Stimulated activated CD4-positive, alpha-beta T cell treated with anti-CD3 and anti-CD28 coated beads, Interleukin-12 subunit alpha, Interleukin-12 subunit beta, amount 100 ng/mL, for 4 hours (primary cell): ENCODE measurements at regions not wholly inside any gene's neighbourhood (a gene's known extent, or its start where the extent isn't known, plus 50 kb on each side); places are given as distances from the start of the nearest gene placed in this dataset.

Experiments used
- DNase-seq: peaks from one replicate; pipeline ENCODE4 v3.0.0-alpha.2; 2020

DNA sequence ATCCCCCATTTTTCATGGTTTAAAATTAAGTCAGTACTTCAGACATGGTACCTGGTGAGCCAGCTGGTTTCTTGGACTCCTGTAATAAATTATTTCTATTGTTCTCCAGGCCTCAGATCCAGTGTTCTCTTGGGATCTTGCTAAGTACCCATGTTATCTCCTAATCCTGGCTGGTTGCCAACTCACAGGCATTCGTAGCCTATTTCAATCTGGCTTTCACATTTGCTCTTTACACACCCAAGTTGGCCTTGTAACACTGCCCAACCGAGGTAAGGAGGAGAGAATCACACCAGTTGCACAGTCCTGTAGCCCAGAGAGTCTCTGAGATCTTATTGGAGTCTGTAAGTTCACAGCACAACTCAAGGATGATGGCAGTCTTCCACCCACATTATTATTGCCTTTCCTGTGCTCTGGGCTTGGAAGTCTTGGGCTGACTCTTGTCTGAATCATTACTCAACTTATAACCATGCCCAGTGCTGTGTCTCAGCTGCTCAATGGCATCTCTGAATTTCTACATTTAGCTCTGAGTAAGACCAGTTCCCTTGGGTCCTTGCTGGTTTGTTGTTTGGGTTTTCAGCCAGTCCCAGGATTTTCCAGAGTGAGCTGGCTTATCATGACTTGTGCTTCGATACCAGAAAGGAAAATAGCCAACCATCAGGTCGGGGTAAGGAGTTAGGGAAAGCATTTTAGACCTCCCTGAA, 76.6 kb upstream of the KLF12 start:
- no peak for DNase-seq

- DNase-seq, result no peak
Measured at GRCh38 chr13:74206855-74207254, 72.7 kb upstream of the KLF12 start.

- DNase-seq, result no peak
Measured at GRCh38 chr13:74206061-74206561, 71.9 kb upstream of the KLF12 start.

DNA sequence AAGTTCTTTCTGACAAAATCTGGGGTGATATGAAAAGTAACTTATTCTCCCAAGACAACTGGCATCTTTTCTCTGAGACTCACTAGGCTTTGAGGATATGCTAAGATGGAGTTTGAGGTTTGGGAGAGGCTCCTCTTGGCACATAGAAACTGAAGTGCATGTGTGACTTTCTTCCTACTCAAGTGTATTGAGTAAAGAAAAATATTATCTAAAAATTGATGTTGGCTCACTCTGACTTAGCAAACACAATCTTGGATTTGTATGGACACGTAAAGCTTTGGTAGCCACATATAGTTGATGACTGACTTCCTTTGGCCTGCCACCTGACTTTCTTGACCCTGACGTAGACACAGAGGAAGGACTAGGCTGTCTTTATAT, 71.1 kb upstream of the KLF12 start:
- DNase-seq, result no peak

DNA sequence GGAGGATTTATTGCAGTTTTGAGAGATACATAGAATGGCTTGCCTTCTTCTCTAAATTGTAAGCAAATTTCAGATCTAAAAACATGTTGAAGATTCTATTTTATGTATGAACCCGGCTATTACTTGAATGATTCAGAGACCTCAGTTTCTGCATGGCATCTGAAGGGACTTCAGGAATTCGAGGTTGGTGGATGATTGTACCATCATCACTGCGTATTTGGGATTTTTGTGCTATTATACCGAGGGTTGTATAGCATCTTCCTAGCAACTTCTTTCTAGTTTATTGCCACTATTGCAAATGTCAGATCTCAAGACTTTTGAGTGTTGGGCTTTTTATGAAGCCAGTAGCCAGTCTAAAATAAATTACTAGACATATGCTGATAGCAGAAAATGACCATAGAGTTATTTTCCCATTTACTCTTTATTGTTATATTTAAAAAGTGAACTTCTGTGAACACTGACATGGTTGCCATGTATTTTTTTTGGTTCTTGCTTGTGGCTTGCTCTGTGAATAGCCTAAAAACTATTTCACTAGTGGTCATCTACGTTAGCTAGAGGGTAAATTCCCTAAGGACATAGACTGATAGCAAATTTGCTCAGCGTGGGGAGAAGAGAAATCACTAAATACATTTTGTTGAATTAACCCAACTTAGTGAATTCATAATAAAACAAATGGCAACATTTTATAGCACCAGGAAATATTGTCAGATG, 70.6 kb upstream of the KLF12 start:
- DNase-seq, result no peak

- no peak for DNase-seq
Measured at GRCh38 chr13:74203576-74203975, 69.4 kb upstream of the KLF12 start.

GRCh38 chr13:74202129-74202813, 68.1 kb upstream of the KLF12 start:
- no peak for DNase-seq

GRCh38 chr13:74201530-74201929, 67.3 kb upstream of the KLF12 start:
- no peak for DNase-seq

DNA sequence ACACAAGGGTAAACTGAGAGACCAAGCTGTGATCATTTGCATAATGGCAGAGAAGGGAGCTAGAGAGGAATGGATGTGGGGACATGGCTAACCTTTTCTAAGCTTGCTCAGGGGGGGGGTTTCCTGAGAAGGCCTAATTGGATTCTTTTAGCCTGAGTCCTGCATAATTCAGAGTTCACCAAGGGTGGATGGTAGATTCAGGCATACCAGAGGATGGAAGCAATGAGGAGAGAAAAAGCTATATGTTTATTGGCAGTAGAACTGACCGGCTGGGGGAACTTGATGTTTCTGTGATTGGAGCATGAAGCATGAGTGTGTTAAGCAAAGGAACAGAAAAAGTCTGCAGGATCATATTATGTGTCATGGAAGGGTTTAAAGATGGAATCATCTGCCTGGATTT, 65.9 kb upstream of the KLF12 start:
- DNase-seq, result no peak

GRCh38 chr13:74197677-74198429, 63.6 kb upstream of the KLF12 start:
- DNase-seq, result no peak

DNA sequence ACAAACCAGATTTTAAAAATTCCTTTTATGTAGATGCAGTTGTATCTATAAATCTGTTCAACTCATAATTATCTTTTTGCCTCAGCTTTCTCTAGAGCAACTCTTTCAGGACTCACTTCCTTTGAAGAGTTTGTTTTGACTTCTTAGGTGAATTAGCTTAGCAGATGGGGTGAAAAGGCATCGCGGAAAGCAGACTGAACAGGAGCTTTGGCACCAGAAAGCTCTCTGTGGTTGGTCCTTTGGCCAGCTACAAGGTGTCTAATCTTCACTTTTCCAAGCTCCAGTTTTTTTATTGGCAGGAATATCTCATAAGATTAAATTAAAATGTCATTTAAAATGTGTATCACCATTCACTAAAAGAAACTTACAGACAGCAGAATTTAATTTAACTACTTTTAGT, 60.6 kb upstream of the KLF12 start:
- DNase-seq, result no peak

DNA sequence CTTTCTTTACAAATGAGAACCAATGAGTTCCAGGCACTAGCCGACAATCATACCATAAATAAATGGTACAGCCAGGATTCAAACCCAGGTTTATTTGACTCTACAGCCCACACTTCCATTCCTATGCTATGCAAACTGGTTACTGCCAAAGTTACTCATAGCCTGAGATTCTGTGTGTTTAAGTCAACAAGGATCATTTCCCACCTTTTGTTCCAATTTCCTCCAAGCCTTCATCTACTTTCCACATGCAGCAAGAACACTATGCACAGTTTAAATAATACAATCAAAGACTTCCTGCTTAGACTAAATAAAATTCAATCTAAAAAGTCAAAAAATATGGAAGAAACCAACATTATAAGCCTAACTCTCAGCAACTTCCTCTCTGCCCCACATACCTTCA, 59.2 kb upstream of the KLF12 start:
- DNase-seq, result no peak

GRCh38 chr13:74191410-74191809, 57.2 kb upstream of the KLF12 start:
- no peak for DNase-seq

- no peak for DNase-seq
Measured at GRCh38 chr13:74190999-74191398, 56.8 kb upstream of the KLF12 start.

DNA sequence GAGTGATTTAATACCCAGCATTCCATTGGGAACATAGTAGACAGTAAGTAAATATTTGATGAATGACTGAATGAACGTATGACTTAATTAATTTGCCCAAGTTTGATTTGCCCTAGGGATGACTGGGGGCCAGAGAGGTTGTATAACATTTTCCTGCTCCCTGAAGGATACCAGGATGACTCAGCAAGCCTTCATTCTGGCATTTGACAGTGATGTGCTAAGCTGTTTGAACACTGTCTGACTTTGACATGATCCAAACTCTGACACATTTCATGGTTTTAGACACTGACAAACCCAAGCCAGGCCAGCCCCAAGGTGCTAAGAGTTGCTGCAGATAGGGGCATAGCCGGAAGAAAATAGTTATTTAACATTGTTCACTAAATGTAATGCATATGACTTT, 53.4 kb upstream of the KLF12 start:
- no peak for DNase-seq

GRCh38 chr13:74184283-74184682, 50.1 kb upstream of the KLF12 start:
- no peak for DNase-seq
